IPS-18c (cell line): ENCODE measurements at regions not wholly inside any gene's neighbourhood (a gene's known extent, or its start where the extent isn't known, plus 50 kb on each side); places are given as distances from the start of the nearest gene placed in this dataset.

Source experiments
- H3K4me3 ChIP-seq: 2 replicates; pipeline ENCODE4 v1.7.0; 2013; ENCODE audit warnings: low read depth, mild to moderate bottlenecking, low read length, moderate library complexity; ENCODE audit not compliant: insufficient read depth
- H3K9me3 ChIP-seq: one replicate; pipeline ENCODE4 v1.6.1; 2013; ENCODE audit warnings: mild to moderate bottlenecking, low read length, moderate library complexity; ENCODE audit not compliant: control insufficient read depth, insufficient read depth

- no peak overlapping the region for H3K4me3 ChIP-seq
- H3K9me3 ChIP-seq = no peaks in the 10 kb centered on the region
Observed at GRCh38 chr1:218171302-218171893, 113.7 kb upstream of the RRP15 start.

GRCh38 chr1:218182455-218182854 is 102.6 kb upstream of the RRP15 start:
- Histone ChIP-seq H3K9me3 (no peaks in the 10 kb centered on the region), H3K4me3 (no peak overlapping the region)

- no peak overlapping the region for H3K4me3 ChIP-seq
- no peaks in the 10 kb centered on the region for H3K9me3 ChIP-seq
Observed at GRCh38 chr1:218200979-218201378, 84.1 kb upstream of the RRP15 start.

- H3K9me3 ChIP-seq = no peaks in the 10 kb centered on the region
- H3K4me3 ChIP-seq = no peak overlapping the region
Observed at GRCh38 chr1:218201601-218202000, 83.5 kb upstream of the RRP15 start.

GRCh38 chr1:218205721-218206120 is 79.4 kb upstream of the RRP15 start:
- H3K4me3 ChIP-seq = no peak overlapping the region

GRCh38 chr1:218207194-218207593 is 77.9 kb upstream of the RRP15 start:
- H3K4me3 ChIP-seq = no peak overlapping the region
- H3K9me3 ChIP-seq = no peaks in the 10 kb centered on the region

More at GRCh38 chr1:218205721-218206120, 79.4 kb upstream of the RRP15 start:
- no peaks in the 10 kb centered on the region for H3K9me3 ChIP-seq

- H3K9me3 ChIP-seq = no peaks in the 10 kb centered on the region
- H3K4me3 ChIP-seq = no peak overlapping the region
Observed at GRCh38 chr1:218209351-218209861, 75.7 kb upstream of the RRP15 start.

- H3K4me3 ChIP-seq = no peak overlapping the region
- no peaks in the 10 kb centered on the region for H3K9me3 ChIP-seq
Observed at GRCh38 chr1:218211241-218211640, 73.9 kb upstream of the RRP15 start.

GRCh38 chr1:218217040-218217439 is 68.1 kb upstream of the RRP15 start:
- no peaks in the 10 kb centered on the region for H3K9me3 ChIP-seq

GRCh38 chr1:218219460-218219859 is 65.6 kb upstream of the RRP15 start:
- H3K9me3 ChIP-seq = no peaks in the 10 kb centered on the region
- H3K4me3 ChIP-seq = no peak overlapping the region

More at GRCh38 chr1:218217040-218217439, 68.1 kb upstream of the RRP15 start:
- H3K4me3 ChIP-seq = no peak overlapping the region

GRCh38 chr1:218224101-218224500 is 61.0 kb upstream of the RRP15 start:
- no peak overlapping the region for H3K4me3 ChIP-seq
- H3K9me3 ChIP-seq = no peaks in the 10 kb centered on the region

- Histone ChIP-seq H3K4me3 (no peak overlapping the region), H3K9me3 (no peaks in the 10 kb centered on the region)
Observed at GRCh38 chr1:218226005-218226404, 59.1 kb upstream of the RRP15 start.
